ENCODE measurements at regions not wholly inside any gene's neighbourhood (a gene's known extent, or its start where the extent isn't known, plus 50 kb on each side); places are given as distances from the start of the nearest gene placed in this dataset.

- no peak for DNase-seq
These were observed 108.8 kb downstream of the ADAMTS1 start for GRCh38 chr21:26736449-26736848.

DNA sequence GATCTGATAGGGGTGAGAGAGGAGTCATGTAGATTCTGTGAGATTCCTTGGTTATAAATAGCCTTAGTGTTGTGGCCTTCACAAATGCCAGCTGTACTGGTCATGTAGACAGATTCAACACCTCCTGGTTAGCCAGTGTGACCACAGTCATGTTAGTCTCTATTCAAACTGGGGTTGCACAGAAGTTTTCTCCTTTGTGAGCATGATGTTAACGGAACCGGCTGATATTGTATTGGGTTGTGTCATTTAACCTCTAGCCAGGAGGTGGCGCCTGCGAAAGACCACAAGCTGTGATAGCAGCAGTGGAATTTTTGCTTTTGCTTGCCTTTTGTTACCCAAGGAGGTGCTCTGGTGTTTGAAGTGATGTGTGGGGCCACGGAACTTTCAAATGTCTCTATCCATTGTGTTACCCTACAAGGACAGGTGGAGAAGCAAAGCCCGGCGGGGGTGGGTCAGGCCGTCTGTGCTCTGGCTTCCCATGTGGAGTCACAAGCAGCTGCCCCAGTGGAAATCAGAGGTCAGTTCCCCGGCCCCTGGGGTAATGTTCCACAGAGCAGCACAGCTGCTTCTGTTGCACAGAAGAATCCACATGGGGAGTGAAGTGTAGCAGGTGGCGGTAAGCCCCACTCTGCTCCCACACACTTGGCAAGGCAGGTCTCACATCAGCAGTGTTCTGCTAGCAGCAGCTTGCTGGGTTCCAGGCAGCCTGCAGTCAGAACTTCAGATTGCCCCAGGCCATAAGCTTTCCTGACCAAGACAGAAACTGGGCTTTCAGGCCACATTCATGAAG lies 112.6 kb downstream of the ADAMTS1 start:
- DNase-seq: peak; percentile 54

GRCh38 chr21:26719750-26720149 lies 125.5 kb downstream of the ADAMTS1 start:
- DNase-seq: no peak

GRCh38 chr21:26717146-26717739 lies 128.0 kb downstream of the ADAMTS1 start:
- DNase-seq: peak; percentile 24

DNA sequence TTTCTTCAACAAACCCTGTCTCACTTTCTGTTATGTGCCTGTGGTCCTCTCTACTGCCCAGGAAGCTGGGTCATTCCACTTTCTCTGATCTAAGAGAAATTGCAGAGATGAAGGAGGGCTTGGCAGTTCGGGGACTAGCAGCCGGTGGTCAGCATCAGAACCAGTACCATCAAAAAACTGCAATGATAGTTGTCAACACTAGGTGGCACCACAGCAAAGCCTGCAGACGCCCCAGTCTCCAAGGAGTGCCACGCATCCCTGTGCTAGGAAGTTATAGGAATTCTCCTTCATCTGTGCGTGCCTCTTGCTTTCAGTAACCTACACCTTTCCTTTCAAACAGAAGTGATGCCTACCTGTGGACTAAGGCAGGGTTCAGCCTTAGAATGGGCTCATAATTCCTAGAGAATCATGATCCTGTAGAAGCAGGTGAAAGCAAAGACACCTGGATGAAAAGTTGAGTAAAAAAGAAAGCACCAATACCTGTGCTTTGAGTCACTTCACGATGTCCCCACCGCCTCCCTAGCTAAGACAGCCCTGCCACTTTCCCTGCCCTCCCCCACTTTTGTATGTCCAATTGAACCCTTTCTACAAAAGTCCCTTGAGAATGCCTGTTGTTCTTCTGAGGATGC lies 129.2 kb downstream of the ADAMTS1 start:
- peak; percentile 54 for DNase-seq

DNA sequence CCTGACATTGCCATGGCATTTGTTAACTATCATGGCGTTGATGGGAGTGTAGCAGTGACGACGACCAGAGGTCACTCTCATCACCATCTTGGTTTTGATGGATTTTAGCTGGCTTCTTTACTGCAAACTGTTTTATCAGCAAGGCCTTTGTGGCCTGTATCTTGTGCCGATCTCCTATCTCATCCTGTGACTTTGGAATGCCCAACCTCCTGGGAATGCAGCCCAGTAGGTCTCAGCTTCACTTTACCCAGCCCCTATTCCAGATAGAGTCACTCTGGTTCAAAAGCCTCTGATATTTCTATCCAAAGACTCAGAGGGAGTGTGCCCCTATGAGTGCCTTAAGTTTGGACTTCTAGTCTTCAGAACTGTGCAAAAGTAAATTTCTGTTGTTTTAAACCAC lies 130.1 kb downstream of the ADAMTS1 start:
- no peak for DNase-seq

- DNase-seq: no peak
These were observed 135.1 kb downstream of the ADAMTS1 start for GRCh38 chr21:26710155-26710554.

GRCh38 chr21:26709090-26709489 lies 136.0 kb upstream of the CYYR1 start:
- DNase-seq: peak; percentile 47

DNA sequence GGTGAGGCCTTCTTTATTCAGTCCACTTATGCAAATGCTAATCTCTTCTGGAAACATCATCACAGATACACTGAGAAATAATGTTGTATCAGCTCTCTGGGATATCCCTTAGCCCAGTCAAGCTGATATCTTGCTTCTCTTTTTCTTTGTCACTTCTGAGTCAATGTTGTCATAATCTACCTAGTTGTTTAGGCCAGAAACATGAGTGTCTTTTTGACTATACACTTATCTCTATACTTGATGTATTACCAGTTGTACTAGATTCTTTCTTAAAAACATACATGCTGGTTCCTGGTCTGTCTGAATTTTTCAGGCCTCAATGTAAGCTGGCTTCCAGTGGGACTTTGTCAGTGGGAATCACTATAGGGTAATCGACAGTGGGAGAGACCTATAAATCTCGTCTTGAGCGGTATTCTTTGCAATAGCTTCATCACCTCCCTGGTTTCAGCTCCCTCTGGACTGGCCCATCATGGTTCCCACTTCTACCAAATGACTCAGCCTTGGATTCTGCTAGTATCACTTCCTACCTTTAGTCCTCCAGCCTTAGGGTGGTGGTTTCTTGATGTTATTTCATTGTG lies 135.2 kb upstream of the CYYR1 start:
- no peak for DNase-seq

DNA sequence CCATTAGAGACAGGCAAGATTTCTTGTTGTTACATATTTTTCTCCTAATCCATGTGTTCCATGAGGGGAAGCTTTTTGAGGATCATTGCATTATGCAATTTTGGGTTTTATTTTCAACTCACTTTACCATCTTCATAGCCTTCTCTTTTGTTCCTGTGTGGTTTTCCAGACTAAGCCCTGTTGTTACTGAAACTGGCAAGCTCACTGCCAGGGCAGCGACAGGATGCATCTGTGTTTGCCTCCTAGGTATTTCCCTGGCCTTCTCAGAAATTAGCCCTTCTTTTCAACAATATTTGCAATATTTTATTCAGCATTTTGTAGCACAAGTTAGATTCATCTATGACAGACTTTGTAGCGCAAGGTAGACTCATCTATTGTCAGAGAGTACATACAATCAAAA lies 134.2 kb upstream of the CYYR1 start:
- no peak for DNase-seq

- DNase-seq: no peak
These were observed 125.3 kb upstream of the CYYR1 start for GRCh38 chr21:26698416-26698815.

- DNase-seq: no peak
These were observed 118.3 kb upstream of the CYYR1 start for GRCh38 chr21:26691416-26691815.

DNA sequence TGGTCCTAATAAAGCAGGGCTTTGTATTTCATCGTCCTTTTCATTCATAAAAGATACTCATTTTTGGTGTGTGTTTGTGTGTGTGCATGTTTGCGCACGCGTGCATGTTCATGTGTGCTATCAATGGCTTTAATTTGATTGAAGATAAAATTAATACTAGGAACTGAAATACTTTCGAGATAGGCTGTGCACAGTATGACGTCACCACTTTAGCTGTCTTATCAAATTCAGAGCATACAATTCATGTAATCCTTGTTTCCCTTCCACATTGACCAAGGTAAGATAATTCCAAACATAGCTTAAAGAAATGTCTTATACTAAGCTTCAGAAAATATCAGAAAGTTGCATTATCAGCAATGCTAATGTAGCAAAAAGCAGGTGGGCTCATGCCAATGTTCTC lies 113.6 kb upstream of the CYYR1 start:
- no peak for DNase-seq

- DNase-seq: peak; percentile 38
These were observed 113.2 kb upstream of the CYYR1 start for GRCh38 chr21:26686278-26686677.

- DNase-seq: peak; percentile 44
These were observed 111.8 kb upstream of the CYYR1 start for GRCh38 chr21:26684889-26685288.

DNA sequence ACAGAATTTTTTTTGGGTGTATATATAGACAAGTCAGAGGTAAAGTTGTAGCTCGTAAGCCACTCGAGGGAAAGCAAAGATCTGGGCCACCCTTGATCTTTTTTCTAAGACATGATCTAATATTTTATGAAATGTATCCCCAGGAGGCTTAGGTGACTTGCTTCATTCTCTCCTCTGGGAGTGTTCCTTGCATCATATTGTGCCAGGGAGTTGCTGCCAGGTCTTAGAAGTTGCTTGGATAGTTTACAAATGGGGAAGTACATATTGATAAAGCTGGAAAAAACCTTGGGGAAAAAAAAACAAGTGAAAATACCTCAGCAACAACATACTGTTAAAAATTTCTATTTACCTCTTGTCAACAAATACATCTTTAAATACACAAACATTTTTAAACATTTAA lies 110.9 kb upstream of the CYYR1 start:
- no peak for DNase-seq

GRCh38 chr21:26679284-26679683 lies 106.2 kb upstream of the CYYR1 start:
- DNase-seq: peak; percentile 9

- no peak for DNase-seq
These were observed 101.2 kb upstream of the CYYR1 start for GRCh38 chr21:26674323-26674722.

DNA sequence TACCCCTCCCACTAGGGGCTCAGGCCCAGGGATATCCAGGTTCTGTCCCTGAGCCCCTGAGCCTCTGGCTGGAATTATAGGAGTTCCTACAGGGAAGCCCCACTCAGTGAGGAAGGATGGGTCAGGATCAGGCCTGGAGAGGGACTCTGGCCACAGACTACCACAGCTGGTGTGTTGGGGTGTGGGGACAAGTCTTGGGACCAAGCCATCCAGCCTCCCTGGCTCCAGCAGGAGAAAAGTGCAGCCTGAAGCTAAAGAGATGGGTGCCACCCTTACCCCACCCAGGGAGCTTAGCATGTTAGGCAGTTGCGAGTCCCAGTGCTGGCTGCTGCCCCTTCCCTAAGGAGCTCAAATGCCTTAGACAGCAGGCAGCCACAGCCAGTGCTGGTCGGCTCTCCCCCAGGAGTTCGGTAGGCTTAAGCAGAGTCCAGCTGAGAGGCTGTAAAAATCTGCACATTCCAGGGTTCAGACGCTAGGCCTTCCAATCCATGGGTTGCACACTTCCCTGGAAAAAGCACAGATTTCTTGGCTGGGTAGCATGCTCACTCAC lies 96.2 kb upstream of the CYYR1 start:
- DNase-seq: no peak

GRCh38 chr21:26659757-26660156 lies 86.7 kb upstream of the CYYR1 start:
- no peak for DNase-seq

- no peak for DNase-seq
These were observed 86.1 kb upstream of the CYYR1 start for GRCh38 chr21:26659182-26659581.

DNA sequence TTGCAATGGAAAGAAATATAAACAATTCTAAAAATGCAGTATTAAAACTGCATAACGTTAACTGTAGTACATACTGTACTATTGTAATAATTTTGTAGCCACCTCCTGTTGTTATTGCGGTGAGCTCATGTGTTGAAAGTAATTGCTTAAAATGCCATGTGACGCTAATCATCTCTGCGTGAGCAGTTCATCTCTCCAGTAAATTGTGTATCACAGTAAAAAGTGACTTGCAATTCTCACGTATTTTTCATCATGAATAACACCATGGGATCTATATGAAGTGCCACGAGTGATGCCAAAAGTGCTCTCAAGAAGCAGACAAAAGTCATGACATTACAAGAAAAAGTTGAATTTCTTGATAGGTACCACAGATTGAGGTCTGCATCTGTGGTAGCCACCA lies 82.4 kb upstream of the CYYR1 start:
- DNase-seq: no peak

GRCh38 chr21:26653430-26653829 lies 80.3 kb upstream of the CYYR1 start:
- DNase-seq: no peak

DNA sequence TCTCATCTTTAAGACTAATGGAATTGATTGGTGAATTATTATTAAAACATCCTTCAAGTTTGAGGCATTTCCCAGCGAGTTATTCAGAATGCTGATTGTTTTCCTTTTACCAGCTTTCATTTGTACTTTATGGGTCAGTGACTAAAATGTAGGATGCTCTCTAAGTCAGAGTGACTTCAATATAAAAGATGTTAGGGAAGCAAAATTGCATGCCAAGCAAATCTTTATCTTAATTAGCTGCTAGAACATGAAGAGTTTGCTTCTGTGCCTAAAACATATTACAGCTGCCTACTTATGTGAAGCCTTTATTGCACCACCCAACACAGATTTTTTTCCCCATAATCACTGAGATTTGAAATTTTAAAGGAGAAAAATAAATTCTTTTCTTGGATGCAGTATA lies 79.8 kb upstream of the CYYR1 start:
- no peak for DNase-seq
